Gastroesophageal sphincter (tissue), 3 donors: ENCODE measurements at regions not wholly inside any gene's neighbourhood (a gene's known extent, or its start where the extent isn't known, plus 50 kb on each side); places are given as distances from the start of the nearest gene placed in this dataset.

Experiments
- CTCF ChIP-seq, 4 experiments: fragments of 200-600 bp in 2 of 4; fragments of 450-650 bp in 2 of 4; sonication (generic) in 1 of 4; IDR thresholded peaks; one replicate each; pipeline ENCODE4 v1.5.1; 2017 to 2019; ENCODE audit warnings: antibody characterized with exemption in 4 of 4, mild to moderate bottlenecking in 2 of 4, moderate library complexity in 2 of 4
- POLR2A ChIP-seq, 2 donors: fragments of 450-650 bp; IDR thresholded peaks; one replicate each; pipeline ENCODE4 v1.6.1; 2017; ENCODE audit warnings: antibody characterized with exemption in 2 of 2, mild to moderate bottlenecking in 2 of 2, moderate library complexity in 1 of 2

GRCh38 chr15:95550702-95551101, 779.8 kb upstream of the NR2F2 start:
- TF ChIP-seq POLR2A (IDR thresholded peaks at IDR 0.05) (no peak), CTCF (IDR thresholded peaks at IDR 0.05) (no peak)
